Parathyroid adenoma (tissue), 2 donors: ENCODE measurements at regions not wholly inside any gene's neighbourhood (a gene's known extent, or its start where the extent isn't known, plus 50 kb on each side); places are given as distances from the start of the nearest gene placed in this dataset.

Source experiments
- H2AFZ ChIP-seq: fragments of 300-600 bp; sonication (generic); one replicate; pipeline ENCODE4 v1.7.0; 2017; ENCODE audit warnings: antibody characterized with exemption, mild to moderate bottlenecking
- H3K27ac ChIP-seq: fragments of 300-600 bp; sonication (generic); one replicate; pipeline ENCODE4 v1.7.0; 2017
- H3K27me3 ChIP-seq: fragments of 300-600 bp; sonication (generic); one replicate; pipeline ENCODE4 v1.7.0; 2017; ENCODE audit warnings: low read length; ENCODE audit not compliant: control insufficient read depth, insufficient read depth
- H3K36me3 ChIP-seq: fragments of 300-600 bp; sonication (generic); one replicate; pipeline ENCODE4 v1.7.0; 2017; ENCODE audit warnings: low read length; ENCODE audit not compliant: control insufficient read depth, insufficient read depth
- H3K4me1 ChIP-seq: fragments of 300-600 bp; sonication (generic); one replicate; pipeline ENCODE4 v1.7.0; 2017; ENCODE audit warnings: control low read depth
- H3K4me2 ChIP-seq: fragments of 300-600 bp; sonication (generic); one replicate; pipeline ENCODE4 v1.7.0; 2017; ENCODE audit warnings: low read length
- H3K4me3 ChIP-seq: fragments of 300-600 bp; sonication (generic); one replicate; pipeline ENCODE4 v1.7.0; 2017; ENCODE audit warnings: low read depth, low read length
- H3K79me2 ChIP-seq: fragments of 300-600 bp; sonication (generic); one replicate; pipeline ENCODE4 v1.7.0; 2017; ENCODE audit warnings: control low read depth
- H3K9ac ChIP-seq: fragments of 300-600 bp; sonication (generic); one replicate; pipeline ENCODE4 v1.7.0; 2017; ENCODE audit warnings: mild to moderate bottlenecking
- H3K9me3 ChIP-seq: fragments of 300-600 bp; sonication (generic); one replicate; pipeline ENCODE4 v1.7.0; 2017; ENCODE audit warnings: low read length; ENCODE audit not compliant: control insufficient read depth
- CTCF ChIP-seq: fragments of 300-600 bp; sonication (generic); IDR thresholded peaks from one replicate; pipeline ENCODE4 v1.7.0; 2017; ENCODE audit warnings: antibody characterized with exemption, mild to moderate bottlenecking
- donor health status: primary hyperparathyroidism.

- Histone ChIP-seq H2AFZ (no peak overlapping the region), H3K4me2 (no peak overlapping the region), H3K79me2 (no peaks in the 10 kb centered on the region), H3K27me3 (no peaks in the 10 kb centered on the region), H3K27ac (no peak overlapping the region), H3K36me3 (no peaks in the 10 kb centered on the region), H3K4me3 (no peak overlapping the region), H3K9ac (no peak overlapping the region), H3K4me1 (no peaks in the 10 kb centered on the region), H3K9me3 (no peaks in the 10 kb centered on the region)
- no peak for TF ChIP-seq CTCF
Observed at GRCh38 chr6:81897793-81898192, 145.3 kb upstream of the TENT5A start.

GRCh38 chr6:81896525-81897503 lies 144.3 kb upstream of the TENT5A start:
- no peaks in the 10 kb centered on the region for H3K79me2 ChIP-seq
- no peaks in the 10 kb centered on the region for H3K27me3 ChIP-seq
- TF ChIP-seq CTCF = no peak
- no peak overlapping the region for H3K4me3 ChIP-seq
- H3K4me1 ChIP-seq = no peaks in the 10 kb centered on the region
- no peak overlapping the region for H3K9ac ChIP-seq
- no peaks in the 10 kb centered on the region for H3K36me3 ChIP-seq
- no peak overlapping the region for H3K4me2 ChIP-seq
- no peak overlapping the region for H2AFZ ChIP-seq
- H3K9me3 ChIP-seq = no peaks in the 10 kb centered on the region
- H3K27ac ChIP-seq = no peak overlapping the region

GRCh38 chr6:81895511-81896185 lies 143.2 kb upstream of the TENT5A start:
- Histone ChIP-seq H3K4me2 (no peak overlapping the region), H3K27me3 (no peaks in the 10 kb centered on the region), H3K36me3 (no peaks in the 10 kb centered on the region), H3K9me3 (no peaks in the 10 kb centered on the region), H2AFZ (no peak overlapping the region), H3K79me2 (no peaks in the 10 kb centered on the region), H3K27ac (no peak overlapping the region), H3K4me3 (no peak overlapping the region), H3K9ac (no peak overlapping the region), H3K4me1 (no peaks in the 10 kb centered on the region)
- no peak for TF ChIP-seq CTCF

GRCh38 chr6:81894788-81895271 lies 142.3 kb upstream of the TENT5A start:
- no peak overlapping the region for H2AFZ ChIP-seq
- H3K4me2 ChIP-seq = no peak overlapping the region
- no peaks in the 10 kb centered on the region for H3K9me3 ChIP-seq
- H3K27me3 ChIP-seq = no peaks in the 10 kb centered on the region
- no peak overlapping the region for H3K4me3 ChIP-seq
- no peaks in the 10 kb centered on the region for H3K79me2 ChIP-seq
- no peak overlapping the region for H3K27ac ChIP-seq
- no peaks in the 10 kb centered on the region for H3K4me1 ChIP-seq
- no peaks in the 10 kb centered on the region for H3K36me3 ChIP-seq
- H3K9ac ChIP-seq = no peak overlapping the region
- TF ChIP-seq CTCF = no peak
